HG02571 (cell line): ENCODE measurements at regions not wholly inside any gene's neighbourhood (a gene's known extent, or its start where the extent isn't known, plus 50 kb on each side); places are given as distances from the start of the nearest gene placed in this dataset.

Experiments
- ATAC-seq: cut with Tn5 transposase; IDR thresholded peaks from one replicate; pipeline ENCODE4 v1.9.1; 2021; ENCODE audit warnings: mild to moderate bottlenecking, moderate library complexity; ENCODE audit not compliant: unreplicated experiment

- no peak for ATAC-seq
These were observed 1133.5 kb downstream of the OLFM4 start for GRCh38 chr13:54162069-54162468.

GRCh38 chr13:54165581-54166215 lies 1137.1 kb downstream of the OLFM4 start:
- ATAC-seq: no peak

- no peak for ATAC-seq
These were observed 1145.4 kb downstream of the OLFM4 start for GRCh38 chr13:54173996-54174395.

GRCh38 chr13:54175466-54175865 lies 1146.9 kb downstream of the OLFM4 start:
- ATAC-seq: no peak

GRCh38 chr13:54177466-54177865 lies 1148.9 kb downstream of the OLFM4 start:
- no peak for ATAC-seq

- ATAC-seq: no peak
These were observed 1154.6 kb downstream of the OLFM4 start for GRCh38 chr13:54183166-54183565.

- no peak for ATAC-seq
These were observed 1155.1 kb downstream of the OLFM4 start for GRCh38 chr13:54183728-54184127.

- no peak for ATAC-seq
These were observed 1156.0 kb downstream of the OLFM4 start for GRCh38 chr13:54184576-54184975.

GRCh38 chr13:54185101-54185500 lies 1156.5 kb downstream of the OLFM4 start:
- ATAC-seq: no peak

GRCh38 chr13:54185785-54186184 lies 1157.2 kb downstream of the OLFM4 start:
- ATAC-seq: no peak

- no peak for ATAC-seq
These were observed 1158.8 kb downstream of the OLFM4 start for GRCh38 chr13:54187461-54187860.

GRCh38 chr13:54194233-54195024 lies 1165.8 kb downstream of the OLFM4 start:
- no peak for ATAC-seq

GRCh38 chr13:54196684-54197083 lies 1168.1 kb downstream of the OLFM4 start:
- ATAC-seq: no peak

- ATAC-seq: no peak
These were observed 1170.3 kb downstream of the OLFM4 start for GRCh38 chr13:54198911-54199310.

- no peak for ATAC-seq
These were observed 1178.0 kb downstream of the OLFM4 start for GRCh38 chr13:54206626-54207025.

GRCh38 chr13:54210397-54211049 lies 1181.9 kb downstream of the OLFM4 start:
- no peak for ATAC-seq

GRCh38 chr13:54216221-54216620 lies 1187.6 kb downstream of the OLFM4 start:
- ATAC-seq: no peak

- no peak for ATAC-seq
These were observed 1198.3 kb downstream of the OLFM4 start for GRCh38 chr13:54226876-54227275.

GRCh38 chr13:54232700-54233099 lies 1204.1 kb downstream of the OLFM4 start:
- ATAC-seq: no peak

- ATAC-seq: no peak
These were observed 1206.0 kb downstream of the OLFM4 start for GRCh38 chr13:54234607-54235006.

- no peak for ATAC-seq
These were observed 1213.1 kb downstream of the OLFM4 start for GRCh38 chr13:54241719-54242118.

- no peak for ATAC-seq
These were observed 1219.7 kb downstream of the OLFM4 start for GRCh38 chr13:54248306-54248705.
